Stimulated activated CD4-positive, alpha-beta T cell treated with anti-CD3 and anti-CD28 coated beads, Interleukin-1b, Interleukin-23, amount 100 ng/mL, for 4 hours (primary cell): ENCODE measurements at regions not wholly inside any gene's neighbourhood (a gene's known extent, or its start where the extent isn't known, plus 50 kb on each side); places are given as distances from the start of the nearest gene placed in this dataset.
"Not testable (repeated sequence)": the region's sequence is repeated elsewhere in the genome, so short reads cannot be mapped to it uniquely, and the experiment has no call there.

ENCODE experiments used
- DNase-seq, 2 donors: peaks; one replicate each; pipeline ENCODE4 v3.0.0-alpha.2; 2020; ENCODE audit warnings: low read depth in 2 of 2

DNA sequence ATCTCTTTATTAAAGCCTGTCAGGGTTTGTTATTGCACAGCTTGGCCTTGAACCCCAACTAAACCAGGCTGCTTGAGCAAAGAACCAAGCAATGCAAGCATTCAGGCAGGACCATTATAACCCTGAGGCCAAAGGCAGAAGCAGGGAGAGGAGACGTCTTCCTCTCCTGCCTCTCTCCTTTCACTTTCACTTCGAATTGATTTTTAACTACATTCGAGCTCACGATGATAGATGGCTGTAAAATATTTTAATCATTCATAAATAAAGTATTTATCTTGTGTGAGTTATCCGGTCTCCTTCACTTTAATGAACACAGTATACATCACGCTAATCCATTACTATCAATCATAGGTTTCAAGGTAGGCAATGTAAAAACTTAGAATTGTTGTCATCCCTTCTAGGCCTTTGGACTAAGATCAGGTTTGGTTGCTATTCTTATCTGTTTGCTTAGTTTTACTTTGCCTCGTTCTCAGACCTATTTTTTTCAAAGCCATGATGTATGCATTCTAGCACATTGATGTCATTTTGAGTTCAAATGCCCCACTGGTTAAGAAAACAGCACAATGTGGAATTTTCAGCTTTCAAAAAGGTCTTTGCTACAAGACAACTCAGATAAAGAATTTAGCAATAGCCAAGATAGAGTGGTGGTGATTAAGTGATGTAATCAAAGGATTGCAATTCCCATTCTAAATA, 480.2 kb upstream of the RUNX1 start:
- DNase-seq = no peak

DNA sequence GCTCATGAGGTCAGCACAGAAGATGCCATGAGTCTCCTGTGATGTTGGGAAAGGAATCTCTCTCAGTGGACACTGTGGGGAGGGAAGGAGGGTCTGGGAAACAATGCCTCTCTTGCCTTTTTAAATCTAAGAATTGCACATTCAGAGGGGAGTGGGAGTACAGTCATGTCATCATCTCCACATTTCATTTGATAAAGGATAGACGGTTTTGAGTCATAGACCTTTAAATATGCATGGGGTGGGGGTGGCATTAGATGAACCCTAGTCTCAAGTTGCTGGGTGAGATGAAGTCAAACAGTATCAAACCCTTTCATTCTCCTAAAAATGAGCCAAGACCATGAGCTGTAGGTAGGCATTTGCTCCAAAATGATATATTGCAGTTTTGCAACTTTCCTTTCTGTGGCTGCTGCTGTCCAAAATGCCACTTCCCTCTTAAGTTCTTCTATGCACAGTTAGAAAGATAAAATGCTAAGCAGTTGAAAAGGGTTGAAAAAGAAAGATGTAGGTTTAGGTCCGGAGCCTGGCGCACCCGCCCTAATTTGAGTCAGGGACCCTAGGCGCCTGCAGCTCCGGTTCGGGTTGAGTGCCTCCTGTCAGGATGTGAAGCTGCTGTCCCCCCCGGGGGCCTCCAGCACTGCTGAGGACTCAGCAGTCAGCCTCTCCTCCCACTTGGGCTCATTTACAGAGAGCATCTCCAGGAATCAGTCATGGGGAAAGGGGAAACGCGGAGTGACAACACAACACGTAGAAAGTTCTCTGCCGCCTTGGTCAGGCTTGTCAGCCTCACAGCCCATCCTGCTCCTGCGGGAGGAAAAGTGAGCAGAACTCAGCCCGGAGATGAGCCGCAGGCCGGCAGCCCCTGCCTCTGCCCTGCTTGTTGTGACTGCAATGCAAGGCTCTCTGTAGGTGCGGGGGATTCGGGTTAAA, 479.3 kb upstream of the RUNX1 start:
- DNase-seq = peak in 1 of 2 donors; percentile 9

DNA sequence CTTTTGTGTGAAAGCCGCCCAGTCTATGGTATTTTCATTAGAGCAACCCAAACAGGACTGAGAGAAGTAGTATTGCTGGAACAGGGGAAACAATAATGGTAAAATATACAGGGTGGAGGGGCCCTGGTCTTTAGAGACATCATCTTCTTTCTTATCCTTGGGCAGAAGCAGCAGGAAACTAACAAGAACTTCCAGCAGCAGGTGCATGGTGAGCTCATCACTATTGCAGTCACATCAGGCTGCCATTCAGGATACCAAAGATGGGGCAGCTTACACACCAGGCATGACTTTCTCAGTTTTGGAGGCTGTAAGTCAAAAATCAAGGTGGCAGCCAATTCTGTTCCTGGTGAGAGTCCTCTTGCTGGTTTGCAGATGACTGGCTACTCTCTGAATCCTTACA, 478.3 kb upstream of the RUNX1 start:
- no peak for DNase-seq

DNA sequence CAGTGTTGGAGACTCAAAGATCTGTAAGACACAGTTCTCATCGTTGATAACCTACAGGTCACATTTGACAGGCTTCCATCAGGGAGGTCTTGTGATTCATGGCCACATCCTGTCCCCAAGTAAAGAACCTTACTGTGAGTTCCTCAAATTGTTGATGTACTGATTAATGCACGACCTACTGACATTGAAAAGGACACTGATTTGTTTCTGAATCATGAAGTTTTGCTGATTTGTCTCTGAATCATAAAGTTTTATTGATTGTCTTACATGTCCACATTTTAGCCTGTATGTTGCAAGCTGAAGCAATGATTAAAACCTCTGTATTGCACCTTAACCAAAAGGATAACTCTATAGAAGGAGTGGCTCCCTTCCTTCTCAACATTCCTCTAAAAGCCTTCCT, 476.3 kb upstream of the RUNX1 start:
- DNase-seq = no peak

DNA sequence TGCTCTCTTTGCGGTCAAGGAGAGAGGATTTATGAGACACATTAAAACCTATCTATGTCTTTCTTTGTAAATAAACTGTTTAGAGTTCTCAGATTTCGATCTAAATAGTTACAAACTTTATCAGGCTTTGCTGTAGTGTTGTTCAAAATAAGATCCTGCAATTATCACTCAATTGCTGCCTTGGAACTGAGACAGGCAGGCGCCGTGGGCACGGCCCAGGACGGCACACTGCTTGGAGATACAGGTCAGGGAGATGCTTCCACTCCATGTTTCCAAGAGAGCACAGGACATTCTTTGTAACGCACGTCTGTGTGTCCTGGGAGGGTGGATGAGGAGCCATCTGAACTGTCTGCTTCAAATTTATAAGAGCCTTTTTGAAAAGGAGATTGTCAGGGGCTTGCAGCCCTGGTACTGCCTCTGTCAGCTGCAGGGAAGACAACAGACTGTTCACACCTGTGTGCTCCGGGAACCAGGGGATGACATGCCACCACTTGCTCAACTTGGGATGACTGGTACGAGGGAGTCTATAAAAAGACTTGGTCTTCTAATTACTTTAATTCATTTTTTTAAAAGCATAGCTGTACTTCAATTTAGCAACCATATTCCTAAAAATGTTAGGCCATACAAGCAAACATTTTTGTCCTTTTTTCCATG, 472.9 kb upstream of the RUNX1 start:
- no peak for DNase-seq

- DNase-seq = no peak
Measured at GRCh38 chr21:35521293-35521692, 472.2 kb upstream of the RUNX1 start.

DNA sequence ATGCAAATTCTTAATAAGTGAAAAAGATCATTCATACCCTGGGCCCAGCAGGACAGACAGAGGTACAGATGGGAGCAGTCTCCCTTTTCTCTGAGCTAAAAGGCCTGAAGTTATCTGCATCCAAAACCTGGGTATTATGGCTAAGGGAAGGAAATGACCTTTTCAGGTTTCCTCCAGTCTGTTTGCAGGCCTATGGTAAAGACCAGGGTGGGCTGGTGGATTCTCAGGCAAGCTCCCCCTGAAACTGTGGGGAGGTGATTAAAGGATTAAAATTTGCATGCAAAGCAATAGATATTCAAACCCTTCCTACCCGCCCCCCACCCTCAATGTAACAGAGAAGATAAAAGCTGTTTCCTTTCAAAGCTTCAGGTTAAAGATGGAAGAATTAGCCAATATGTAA, 471.8 kb upstream of the RUNX1 start:
- DNase-seq = no peak

DNA sequence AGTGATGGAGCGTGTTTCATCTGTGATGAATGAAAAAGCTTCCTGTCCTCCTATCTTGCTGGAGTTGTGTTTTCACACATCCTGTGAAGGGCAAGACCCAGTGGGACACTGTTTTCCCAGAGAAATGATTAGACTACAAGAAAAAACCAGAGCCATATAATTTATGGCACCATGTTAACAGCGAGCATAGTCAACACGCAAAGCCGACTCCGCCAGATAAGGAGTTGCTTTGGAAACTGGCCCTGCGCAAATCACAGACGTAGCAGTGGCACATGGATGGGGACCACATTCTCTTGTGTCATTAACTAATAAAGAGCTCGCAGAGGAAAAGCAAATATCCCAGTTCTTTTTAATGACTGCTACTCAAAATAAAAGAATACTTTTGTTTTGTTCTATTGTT, 471.2 kb upstream of the RUNX1 start:
- no peak for DNase-seq

GRCh38 chr21:35517865-35518264, 468.8 kb upstream of the RUNX1 start:
- no peak for DNase-seq

DNA sequence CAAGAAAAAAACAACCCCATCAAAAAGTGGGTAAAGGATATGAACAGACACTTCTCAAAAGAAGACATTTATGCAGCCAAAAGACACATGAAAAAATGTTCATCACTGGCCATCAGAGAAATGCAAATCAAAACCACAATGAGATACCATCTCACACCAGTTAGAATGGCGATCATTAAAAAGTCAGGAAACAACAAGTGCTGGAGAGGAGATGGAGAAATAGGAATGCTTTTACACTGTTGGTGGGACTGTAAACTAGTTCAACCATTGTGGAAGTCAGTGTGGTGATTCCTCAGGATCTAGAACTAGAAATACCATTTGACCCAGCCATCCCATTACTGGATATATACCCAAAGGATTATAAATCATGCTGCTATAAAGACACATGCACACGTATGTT, 467.2 kb upstream of the RUNX1 start:
- not testable (repeated sequence) for DNase-seq

DNA sequence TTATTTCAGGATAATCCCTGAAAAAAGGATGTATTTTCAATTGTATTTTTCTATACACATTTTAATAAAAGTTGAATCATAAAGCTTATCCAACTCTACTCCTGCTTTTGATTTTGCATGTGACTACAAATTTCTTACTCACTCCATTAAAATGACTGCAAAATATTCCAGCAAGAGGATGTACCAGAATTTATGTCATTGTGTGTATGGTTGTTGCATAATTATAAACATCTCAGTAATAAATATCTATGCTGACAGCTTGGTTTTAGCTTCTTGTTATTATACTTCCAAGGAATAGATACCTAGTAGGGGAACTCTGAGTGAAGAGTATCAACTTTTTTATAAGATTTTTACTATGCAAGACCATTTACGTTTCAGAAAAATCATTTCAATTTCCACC, 463.2 kb upstream of the RUNX1 start:
- no peak for DNase-seq

- DNase-seq = no peak
Measured at GRCh38 chr21:35511696-35512162, 462.6 kb upstream of the RUNX1 start.

- peak in 1 of 2 donors; percentile 9 for DNase-seq
Measured at GRCh38 chr21:35510957-35511695, 462.0 kb upstream of the RUNX1 start.

DNA sequence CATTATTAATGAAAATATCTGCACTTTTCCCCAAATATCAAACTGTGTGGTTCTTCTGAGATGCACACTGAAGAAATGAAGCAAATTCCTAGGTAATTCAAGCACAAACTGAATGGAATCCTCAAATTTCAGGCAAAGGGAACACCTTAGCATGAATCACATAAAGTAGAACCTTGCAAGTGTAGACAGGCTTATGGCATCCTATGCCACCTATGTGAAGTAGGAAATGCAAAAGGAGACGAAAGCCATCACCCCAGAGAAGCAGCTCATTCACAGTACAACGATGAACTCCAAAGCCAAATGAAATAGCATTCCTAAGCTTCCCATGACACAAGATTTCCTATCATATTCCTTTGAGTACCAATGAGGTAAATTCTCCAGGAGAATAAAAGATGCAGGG, 461.2 kb upstream of the RUNX1 start:
- no peak for DNase-seq

DNA sequence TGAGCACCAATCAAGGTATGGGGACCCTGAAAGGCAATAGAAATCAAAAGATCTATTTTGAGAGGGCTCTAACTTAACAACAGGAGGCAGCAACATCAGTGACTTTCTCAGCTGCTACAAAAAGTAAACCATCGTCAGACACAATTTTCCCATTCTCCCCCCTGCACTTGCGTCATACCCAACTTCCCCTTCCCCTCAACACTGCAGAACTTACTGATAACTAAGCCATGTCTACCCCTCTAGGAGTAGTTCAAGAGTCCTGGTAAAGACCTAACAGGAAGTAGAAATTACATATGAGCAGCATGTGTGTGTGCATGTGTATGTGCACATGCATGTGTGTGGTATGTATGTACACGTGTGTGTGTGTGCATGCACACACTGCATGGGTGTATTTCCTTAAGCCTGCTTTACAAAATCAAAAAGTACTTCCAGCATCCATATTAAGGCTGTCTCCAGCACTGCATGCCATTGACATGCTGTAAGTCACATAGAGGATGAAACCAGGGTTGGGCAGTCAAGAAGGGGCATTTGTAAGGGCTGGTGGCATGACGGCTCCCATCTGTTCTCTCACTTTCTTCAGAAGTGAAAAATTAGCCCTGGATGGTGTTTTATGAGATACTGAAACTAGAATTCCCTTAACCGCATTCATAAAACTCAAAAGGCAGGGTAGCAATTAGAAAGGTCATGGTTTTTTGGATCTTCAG, 460.1 kb upstream of the RUNX1 start:
- DNase-seq = no peak

DNA sequence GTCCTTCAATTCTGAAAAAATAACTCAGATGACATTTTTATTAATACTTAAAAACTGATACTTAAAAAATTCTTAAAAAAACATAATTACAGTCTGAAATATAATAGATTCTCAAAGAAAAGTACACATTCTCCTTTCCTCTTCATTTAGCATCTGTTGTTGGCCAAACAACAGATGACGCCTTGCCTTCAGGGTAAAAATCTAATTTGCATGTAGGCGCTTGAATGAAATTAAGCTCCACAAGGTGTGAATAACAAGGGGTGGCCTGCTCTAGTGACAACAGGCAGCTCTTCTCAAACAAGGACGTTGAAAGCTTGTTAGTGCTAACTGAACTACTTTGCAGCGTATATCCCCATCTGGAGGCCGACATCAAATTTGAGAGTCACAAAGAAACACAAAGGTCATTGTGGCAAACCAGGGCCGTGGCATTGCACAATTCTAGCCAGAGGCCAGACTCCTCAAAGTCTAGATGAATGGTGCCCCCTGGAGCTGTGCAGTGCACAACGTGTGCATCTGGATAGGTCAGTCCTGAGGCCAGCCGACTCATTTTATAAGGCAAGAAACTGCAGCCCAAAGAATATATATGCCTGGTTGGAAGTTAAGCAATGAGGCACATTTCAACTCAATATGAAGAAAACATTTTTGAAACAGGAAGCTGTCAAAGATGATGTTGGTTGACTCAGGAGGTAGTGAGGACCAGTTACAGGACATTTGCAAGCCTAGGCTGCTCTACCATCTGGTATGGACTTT, 459.2 kb upstream of the RUNX1 start:
- DNase-seq = no peak

GRCh38 chr21:35507181-35507759, 458.2 kb upstream of the RUNX1 start:
- no peak for DNase-seq

GRCh38 chr21:35506771-35507170, 457.7 kb upstream of the RUNX1 start:
- no peak for DNase-seq

- no peak for DNase-seq
Measured at GRCh38 chr21:35506352-35506751, 457.2 kb upstream of the RUNX1 start.

DNA sequence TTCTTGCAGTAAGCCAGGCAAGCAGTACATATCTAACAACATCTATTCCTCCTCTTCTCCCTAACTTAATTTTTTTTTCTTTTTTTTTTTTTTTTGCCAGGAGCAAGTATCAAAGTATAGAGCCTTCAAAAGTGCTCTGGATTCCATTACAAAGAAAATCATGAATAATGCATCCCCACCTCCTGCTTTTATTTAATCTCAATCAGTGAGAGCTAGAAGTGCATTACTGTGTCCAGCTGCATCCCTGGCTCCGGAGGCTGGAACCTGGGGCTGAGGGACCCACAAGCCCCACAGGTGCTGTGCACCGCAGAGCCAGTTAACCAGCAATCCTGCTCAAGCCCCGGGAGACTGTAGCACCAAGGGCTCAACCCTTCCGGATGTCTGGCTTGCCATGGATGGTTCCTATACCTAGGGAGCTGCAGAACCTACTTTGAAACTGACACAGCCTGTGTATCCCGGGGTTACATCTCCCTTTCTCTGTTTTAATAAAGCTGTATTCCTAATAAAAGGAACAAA, 455.9 kb upstream of the RUNX1 start:
- DNase-seq = no peak
